Caco-2 (cell line): ENCODE measurements at regions not wholly inside any gene's neighbourhood (a gene's known extent, or its start where the extent isn't known, plus 50 kb on each side); places are given as distances from the start of the nearest gene placed in this dataset.

Experiments used
- BruUV-seq: library from RNA; stranded (reverse); fragments of 400-500 nt; replicated peaks from 2 replicates; lab custom pipeline; 2021; lab: Mats Ljungman, UMichigan
- CTCF ChIA-PET: fragments of 300-600 bp; sonication (Branson Sonifier 250); formaldehyde crosslinking; loops from one replicate; lab custom pipeline; 2022; ENCODE audit warnings: antibody characterized with exemption; lab: Charles Lee
- POLR2A ChIA-PET: fragments of 300-600 bp; sonication (Branson Sonifier 250); formaldehyde crosslinking; loops from one replicate; lab custom pipeline; 2022; ENCODE audit warnings: antibody characterized with exemption; lab: Charles Lee
- DNase-seq, 2 experiments: peaks; one replicate each; pipeline versions ENCODE4 v3.0.0 to v3.0.0-alpha.2; 2020 to 2022
- H3K27me3 ChIP-seq: replicated peaks from 2 replicates; pipeline ENCODE4 v1.6.0; 2011; ENCODE audit warnings: low read length; ENCODE audit not compliant: control insufficient read depth, insufficient read depth
- H3K36me3 ChIP-seq: 2 replicates; pipeline ENCODE4 v1.5.1; 2011; ENCODE audit warnings: low read length; ENCODE audit not compliant: control insufficient read depth, insufficient read depth
- H3K4me1 ChIP-seq: fragments of 250-450 bp; sonication (Bioruptor Pico); 2 replicates; pipeline ENCODE4 v1.5.1; 2020; ENCODE audit warnings: mild to moderate bottlenecking
- H3K4me3 ChIP-seq: 2 replicates; pipeline ENCODE4 v1.5.1; 2011; ENCODE audit warnings: low read depth, mild to moderate bottlenecking, control low read depth, low read length
- H3K9me3 ChIP-seq: fragments of 250-450 bp; sonication (Bioruptor Pico); 2 replicates; pipeline ENCODE4 v1.5.1; 2020; ENCODE audit warnings: mild to moderate bottlenecking, moderate library complexity
- H3K27ac Mint-ChIP-seq: one replicate; pipeline ENCODE4 v1.8.0; 2022; ENCODE audit warnings: mixed read lengths; ENCODE audit not compliant: unreplicated experiment
- H3K27me3 Mint-ChIP-seq: one replicate; pipeline ENCODE4 v1.8.0; 2022; ENCODE audit warnings: mixed read lengths; ENCODE audit not compliant: insufficient read depth, unreplicated experiment
- H3K36me3 Mint-ChIP-seq: one replicate; pipeline ENCODE4 v1.8.0; 2022; ENCODE audit warnings: mild to moderate bottlenecking, mixed read lengths; ENCODE audit not compliant: insufficient read depth, unreplicated experiment
- H3K4me1 Mint-ChIP-seq: one replicate; pipeline ENCODE4 v1.8.0; 2022; ENCODE audit warnings: low read depth, mixed read lengths; ENCODE audit not compliant: unreplicated experiment
- H3K4me3 Mint-ChIP-seq: one replicate; pipeline ENCODE4 v1.8.0; 2022; ENCODE audit warnings: mild to moderate bottlenecking, moderate library complexity, mixed read lengths; ENCODE audit not compliant: unreplicated experiment
- H3K9me3 Mint-ChIP-seq: one replicate; pipeline ENCODE4 v1.8.0; 2022; ENCODE audit warnings: mixed read lengths; ENCODE audit not compliant: unreplicated experiment
- CTCF ChIP-seq, 2 experiments: fragments of 200-600 bp in 1 of 2; IDR thresholded peaks; 1 replicate in 1 of 2; 2 replicates in 1 of 2; pipeline versions ENCODE4 v1.5.1 to v1.8.0; 2011 to 2022; ENCODE audit warnings: antibody characterized with exemption in 1 of 2, control low read depth in 1 of 2, inconsistent platforms in 1 of 2, low read depth in 1 of 2, low read length in 1 of 2, mild to moderate bottlenecking in 1 of 2, moderate library complexity in 1 of 2; ENCODE audit not compliant: insufficient read depth in 1 of 2, severe bottlenecking in 1 of 2, unreplicated experiment in 1 of 2
- intact Hi-C: fragments of 100-400 bp; cut with micrococcal nuclease; formaldehyde crosslinking; loops from one replicate; pipeline ENCODE4 v1.10.0; 2022; ENCODE audit not compliant: unreplicated experiment

- Histone ChIP-seq H3K4me1 (no peaks in the 10 kb centered on the region), H3K36me3 (no peaks in the 10 kb centered on the region), H3K9me3 (no peaks in the 10 kb centered on the region), H3K27me3 (no peaks in the 10 kb centered on the region), H3K4me3 (no peak overlapping the region)
- H3K27ac Mint-ChIP-seq = no peak overlapping the region
- no TSS peak for BruUV-seq
- intact Hi-C loops = no loop called here
- CTCF ChIA-PET = no interaction called here
- H3K4me3 Mint-ChIP-seq = no peak overlapping the region
- DNase-seq = no peak
- H3K36me3 Mint-ChIP-seq = no peaks in the 10 kb centered on the region
- no peak for TF ChIP-seq CTCF (IDR thresholded peaks at IDR 0.05; ENCODE audit: insufficient read depth in 1 of 2, low read depth in 1 of 2, low read length in 1 of 2, severe bottlenecking in 1 of 2, unreplicated experiment in 1 of 2)
- peaks cover 14% of the 10 kb centered on the region for H3K4me1 Mint-ChIP-seq
- POLR2A ChIA-PET = no interaction called here
- peaks cover 2% of the 10 kb centered on the region for H3K27me3 Mint-ChIP-seq
- no peaks in the 10 kb centered on the region for H3K9me3 Mint-ChIP-seq
Observed at GRCh38 chr5:85452322-85453025, 1067.8 kb upstream of the EDIL3 start.

DNA sequence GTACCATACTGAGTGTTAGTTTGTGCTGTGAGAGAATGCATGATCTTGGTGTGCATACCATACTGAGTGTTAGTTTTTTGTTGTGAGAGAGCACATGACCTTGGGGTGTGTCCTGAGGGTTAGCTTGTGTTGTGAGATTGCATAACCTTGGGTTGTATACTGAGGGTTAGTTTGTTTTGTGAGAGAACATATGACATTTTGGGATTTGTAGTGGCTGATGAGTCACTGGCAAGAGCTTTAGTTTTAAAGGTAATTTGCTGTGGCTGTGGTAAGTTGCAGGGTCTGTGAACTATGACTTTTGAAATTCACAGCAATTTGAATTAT is 1068.3 kb upstream of the EDIL3 start:
- no peak for TF ChIP-seq CTCF (IDR thresholded peaks at IDR 0.05; ENCODE audit: insufficient read depth in 1 of 2, low read depth in 1 of 2, low read length in 1 of 2, severe bottlenecking in 1 of 2, unreplicated experiment in 1 of 2)
- Mint-ChIP-seq H3K4me1 (peaks cover 14% of the 10 kb centered on the region), H3K36me3 (no peaks in the 10 kb centered on the region), H3K4me3 (no peak overlapping the region), H3K27ac (no peak overlapping the region), H3K27me3 (peaks cover 2% of the 10 kb centered on the region), H3K9me3 (no peaks in the 10 kb centered on the region)
- CTCF ChIA-PET = interaction anchor here (0.6 kb wide), 1 partner anchor 333 kb away, joined by 3 read pairs; no protein-coding TSS in a partner anchor
- intact Hi-C loops = no loop called here
- Histone ChIP-seq H3K4me1 (no peaks in the 10 kb centered on the region), H3K36me3 (no peaks in the 10 kb centered on the region), H3K4me3 (no peak overlapping the region), H3K9me3 (no peaks in the 10 kb centered on the region), H3K27me3 (no peaks in the 10 kb centered on the region)
- no TSS peak for BruUV-seq
- no peak for DNase-seq
- POLR2A ChIA-PET = no interaction called here

- DNase-seq = no peak
- no peaks in the 10 kb centered on the region for H3K9me3 Mint-ChIP-seq
- Histone ChIP-seq H3K9me3 (no peaks in the 10 kb centered on the region), H3K36me3 (no peaks in the 10 kb centered on the region), H3K4me3 (no peak overlapping the region), H3K4me1 (no peaks in the 10 kb centered on the region), H3K27me3 (no peaks in the 10 kb centered on the region)
- no peaks in the 10 kb centered on the region for H3K27me3 Mint-ChIP-seq
- TF ChIP-seq CTCF (IDR thresholded peaks at IDR 0.05; ENCODE audit: insufficient read depth in 1 of 2, low read depth in 1 of 2, low read length in 1 of 2, severe bottlenecking in 1 of 2, unreplicated experiment in 1 of 2) = no peak
- no peak overlapping the region for H3K27ac Mint-ChIP-seq
- ChIA-PET POLR2A (no interaction called here), CTCF (no interaction called here)
- no peaks in the 10 kb centered on the region for H3K4me1 Mint-ChIP-seq
- H3K4me3 Mint-ChIP-seq = no peak overlapping the region
- BruUV-seq = no TSS peak
- H3K36me3 Mint-ChIP-seq = no peaks in the 10 kb centered on the region
- intact Hi-C loops = no loop called here
Observed at GRCh38 chr5:85458319-85458718, 1073.6 kb upstream of the EDIL3 start.
